ENCODE measurements at regions not wholly inside any gene's neighbourhood (a gene's known extent, or its start where the extent isn't known, plus 50 kb on each side); places are given as distances from the start of the nearest gene placed in this dataset.

GRCh38 chr6:56751604-56752003 is 108.9 kb upstream of the DST start:
- no peak for TF ChIP-seq ZNF274 (IDR thresholded peaks at IDR 0.05; ENCODE audit: low read depth, low read length)
- no peak for TF ChIP-seq YY1 (IDR thresholded peaks at IDR 0.05; ENCODE audit: insufficient read depth, insufficient read length)

Measured in NT2/D1 (cell line).